ENCODE measurements at regions not wholly inside any gene's neighbourhood (a gene's known extent, or its start where the extent isn't known, plus 50 kb on each side); places are given as distances from the start of the nearest gene placed in this dataset.
"Not testable (repeated sequence)": the region's sequence is repeated elsewhere in the genome, so short reads cannot be mapped to it uniquely, and the experiment has no call there.

GRCh38 chr3:35144011-35144410, 495.3 kb upstream of the ARPP21 start:
- H3K27me3 ChIP-seq, result no peaks in the 10 kb centered on the region
- H3K4me3 ChIP-seq, result no peak overlapping the region
- H3K4me1 ChIP-seq, result no peaks in the 10 kb centered on the region
- no peaks in the 10 kb centered on the region for H3K36me3 ChIP-seq
- intact Hi-C loops (cut with DNase I; ENCODE audit: low total_unique reads), result no loop called here
- H3K9me3 ChIP-seq, result no peaks in the 10 kb centered on the region
- H3K27ac ChIP-seq, result no peak overlapping the region
- DNase-seq, result no peak
- TF ChIP-seq CTCF (IDR thresholded peaks at IDR 0.05), result no peak

GRCh38 chr3:35146256-35147035, 492.9 kb upstream of the ARPP21 start:
- H3K4me3 ChIP-seq; H3K4me1 ChIP-seq; H3K36me3 ChIP-seq; H3K27ac ChIP-seq; H3K9me3 ChIP-seq; H3K27me3 ChIP-seq; DNase-seq; intact Hi-C loops (cut with DNase I; ENCODE audit: low total_unique reads): not testable (repeated sequence)

- Histone ChIP-seq H3K36me3 (no peaks in the 10 kb centered on the region), H3K9me3 (peaks cover 0 to 9% (median 5%) of the 10 kb centered on the region in 3 donors), H3K4me3 (no peak overlapping the region), H3K27me3 (no peaks in the 10 kb centered on the region), H3K4me1 (no peaks in the 10 kb centered on the region), H3K27ac (no peak overlapping the region)
- intact Hi-C loops (cut with DNase I; ENCODE audit: low total_unique reads), result no loop called here
- no peak for DNase-seq
- TF ChIP-seq CTCF (IDR thresholded peaks at IDR 0.05), result no peak
Observed at GRCh38 chr3:35183927-35184675, 455.2 kb upstream of the ARPP21 start.

- intact Hi-C loops (cut with DNase I; ENCODE audit: low total_unique reads), result no loop called here
- H3K4me3 ChIP-seq, result no peak overlapping the region
- DNase-seq, result no peak
- TF ChIP-seq CTCF (IDR thresholded peaks at IDR 0.05), result no peak
- no peaks in the 10 kb centered on the region for H3K36me3 ChIP-seq
- no peaks in the 10 kb centered on the region for H3K27me3 ChIP-seq
- peaks cover 0 to 9% (median 5%) of the 10 kb centered on the region in 3 donors for H3K9me3 ChIP-seq
- H3K4me1 ChIP-seq, result no peaks in the 10 kb centered on the region
- no peak overlapping the region for H3K27ac ChIP-seq
Observed at GRCh38 chr3:35184775-35185174, 454.6 kb upstream of the ARPP21 start.

- Histone ChIP-seq H3K27ac (no peak overlapping the region), H3K27me3 (no peaks in the 10 kb centered on the region), H3K4me1 (no peaks in the 10 kb centered on the region), H3K36me3 (no peaks in the 10 kb centered on the region), H3K4me3 (no peak overlapping the region), H3K9me3 (no peaks in the 10 kb centered on the region)
- intact Hi-C loops (cut with DNase I; ENCODE audit: low total_unique reads), result no loop called here
- no peak for DNase-seq
- no peak for TF ChIP-seq CTCF (IDR thresholded peaks at IDR 0.05)
Observed at GRCh38 chr3:35187908-35188307, 451.4 kb upstream of the ARPP21 start.

GRCh38 chr3:35194666-35195065, 444.7 kb upstream of the ARPP21 start:
- intact Hi-C loops (cut with DNase I; ENCODE audit: low total_unique reads), result no loop called here
- no peaks in the 10 kb centered on the region for H3K4me1 ChIP-seq
- TF ChIP-seq CTCF (IDR thresholded peaks at IDR 0.05), result no peak
- H3K27ac ChIP-seq, result no peak overlapping the region
- no peaks in the 10 kb centered on the region for H3K27me3 ChIP-seq
- no peak for DNase-seq
- no peaks in the 10 kb centered on the region for H3K36me3 ChIP-seq
- H3K9me3 ChIP-seq, result no peaks in the 10 kb centered on the region
- no peak overlapping the region for H3K4me3 ChIP-seq
